GM21360 (cell line): ENCODE measurements at regions not wholly inside any gene's neighbourhood (a gene's known extent, or its start where the extent isn't known, plus 50 kb on each side); places are given as distances from the start of the nearest gene placed in this dataset.

ENCODE experiments used
- ATAC-seq: cut with Tn5 transposase; IDR thresholded peaks from one replicate; pipeline ENCODE4 v1.9.1; 2021; ENCODE audit warnings: mild to moderate bottlenecking, moderate library complexity; ENCODE audit not compliant: unreplicated experiment

DNA sequence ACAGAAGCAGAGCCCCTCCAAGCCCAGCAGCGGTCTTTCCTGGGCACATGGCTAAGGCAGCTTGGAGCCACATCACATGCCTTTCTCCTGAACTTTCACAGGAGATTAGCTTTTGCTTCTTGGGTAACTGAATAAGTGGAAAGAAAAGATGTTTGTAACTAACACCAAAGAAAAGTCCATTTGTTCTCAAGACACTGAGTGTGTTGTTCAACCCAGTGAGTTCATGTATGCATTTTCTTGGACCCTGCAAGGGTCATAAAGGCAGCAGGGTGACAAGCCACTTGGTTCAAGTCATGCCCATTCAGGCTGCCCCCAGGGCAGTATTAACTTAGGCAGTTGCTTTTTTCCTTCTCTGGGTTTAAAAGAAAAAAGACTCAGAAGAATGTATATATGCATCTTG is 203.4 kb downstream of the FAM76B start:
- ATAC-seq: no peak

- ATAC-seq: no peak
Measured at GRCh38 chr11:95585752-95586077, 203.9 kb downstream of the FAM76B start.

DNA sequence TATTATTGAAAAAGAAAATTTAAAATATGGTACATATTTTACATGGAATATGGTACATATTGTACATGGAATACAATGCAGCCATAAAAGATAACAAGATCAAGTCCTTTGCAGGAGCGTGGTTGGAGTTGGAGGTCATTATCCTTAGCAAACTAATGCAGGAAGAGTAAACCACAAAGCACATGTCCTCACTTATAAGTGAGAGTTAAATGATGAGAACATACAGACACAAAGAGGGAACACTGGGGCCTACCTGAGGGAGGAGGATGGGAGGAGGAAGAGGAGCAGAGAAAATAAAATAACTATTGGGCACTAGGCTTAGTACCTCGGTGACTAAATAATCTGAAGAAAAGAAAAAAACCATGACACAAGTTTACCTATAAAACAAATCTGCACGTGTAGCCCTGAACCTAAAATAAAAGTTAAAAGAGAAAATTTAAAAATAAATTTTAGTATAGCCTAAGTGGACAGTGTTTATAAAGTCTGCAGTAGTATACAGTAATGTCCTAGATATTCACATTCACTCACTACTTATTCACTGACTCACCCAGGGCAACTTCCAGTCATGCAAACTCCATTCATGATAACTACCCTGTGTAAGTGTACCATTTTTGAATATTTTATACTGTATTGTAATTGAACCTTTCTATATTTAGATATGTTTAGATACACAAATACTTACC is 204.4 kb downstream of the FAM76B start:
- no peak for ATAC-seq

DNA sequence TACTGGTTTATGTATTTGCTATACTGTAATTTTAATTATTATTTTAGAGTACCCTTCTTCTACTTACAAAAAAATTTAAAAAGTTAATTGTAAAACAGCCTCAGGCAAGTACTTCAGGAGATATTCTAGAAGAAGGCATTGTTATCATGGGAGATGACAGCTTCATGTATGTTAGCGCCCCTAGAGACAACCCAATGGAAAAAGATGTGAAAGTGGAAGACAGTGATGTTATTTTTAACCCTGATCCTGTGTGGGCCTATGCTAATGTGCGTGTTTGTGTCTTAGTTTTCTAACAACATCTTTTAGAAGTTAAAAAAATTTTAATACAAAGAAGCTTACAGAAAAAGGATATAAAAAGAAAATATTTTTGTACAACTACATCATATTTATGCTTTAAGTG is 205.0 kb downstream of the FAM76B start:
- peak; percentile 84 for ATAC-seq

DNA sequence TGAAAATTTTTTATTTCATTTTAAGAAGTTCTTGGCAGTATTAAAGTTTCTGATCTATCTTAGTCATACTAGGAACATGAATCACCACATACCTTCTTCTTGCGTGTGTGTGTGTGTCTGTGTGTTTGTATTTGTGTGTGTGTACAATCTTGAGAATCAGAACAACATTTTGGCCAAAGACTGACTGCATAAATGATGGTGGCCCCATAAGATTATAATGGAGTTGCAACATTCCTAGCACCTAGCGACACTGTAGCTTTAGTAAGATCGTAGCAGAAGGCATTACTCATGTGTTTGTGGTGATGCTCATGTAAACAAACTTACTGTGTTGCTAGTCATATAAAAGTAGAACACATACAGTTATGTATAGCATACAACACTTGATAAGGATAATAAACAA is 205.4 kb downstream of the FAM76B start:
- no peak for ATAC-seq

GRCh38 chr11:95577716-95578460 is 211.7 kb downstream of the FAM76B start:
- ATAC-seq: no peak

DNA sequence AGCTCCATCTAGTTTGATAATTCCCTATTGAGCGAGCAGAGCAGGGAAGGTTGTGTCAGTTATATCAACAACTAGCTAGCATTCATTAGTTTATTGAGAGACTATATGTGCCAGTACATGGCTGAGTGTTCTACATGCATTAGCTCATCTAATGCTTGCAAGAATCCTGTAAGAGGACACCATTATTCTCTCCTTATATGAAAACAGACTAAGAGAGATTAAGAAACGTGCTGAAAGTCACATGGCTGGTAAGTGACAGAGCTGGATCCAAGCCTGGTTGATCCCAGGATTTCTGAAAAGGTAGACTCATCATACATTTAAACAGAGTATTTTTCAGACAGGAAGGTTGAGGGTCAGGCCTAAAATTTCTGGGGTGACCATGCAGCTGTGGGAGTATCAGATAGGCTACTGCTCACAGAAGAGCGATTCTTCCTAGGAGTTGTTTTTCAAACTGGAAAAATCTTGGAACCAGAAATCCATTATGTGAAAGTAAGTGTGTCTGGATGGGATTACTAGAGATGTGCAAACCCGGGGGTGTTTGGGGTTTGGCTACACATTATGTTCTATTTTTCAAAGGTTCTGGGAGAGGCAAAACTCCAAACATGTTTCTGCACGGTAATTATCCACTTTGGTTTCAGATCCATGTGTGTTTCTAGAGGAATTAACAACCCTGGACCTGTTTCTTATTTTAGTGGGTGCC is 213.3 kb downstream of the FAM76B start:
- ATAC-seq: no peak

- ATAC-seq: no peak
Measured at GRCh38 chr11:95575517-95575916, 214.1 kb downstream of the FAM76B start.

- no peak for ATAC-seq
Measured at GRCh38 chr11:95571718-95572260, 217.8 kb downstream of the FAM76B start.

DNA sequence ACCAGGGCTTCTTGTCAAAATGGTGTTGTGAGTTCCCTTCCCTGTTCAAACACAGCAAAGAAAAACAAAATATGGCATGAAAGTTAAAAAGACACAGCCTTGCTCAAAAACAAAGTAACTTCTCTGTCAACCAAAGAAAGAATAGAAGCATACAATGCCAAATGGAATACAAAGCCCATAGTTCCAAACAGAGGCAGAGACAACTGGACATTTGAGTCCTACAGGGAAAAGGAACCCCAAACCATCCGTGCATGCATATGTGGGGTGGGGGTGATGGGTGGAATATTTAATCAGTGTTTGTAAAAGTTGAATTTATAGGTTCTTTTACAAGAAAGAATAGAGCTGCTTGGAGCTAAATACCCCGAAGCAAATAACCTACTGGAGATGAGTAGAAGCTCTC is 218.7 kb downstream of the FAM76B start:
- no peak for ATAC-seq

DNA sequence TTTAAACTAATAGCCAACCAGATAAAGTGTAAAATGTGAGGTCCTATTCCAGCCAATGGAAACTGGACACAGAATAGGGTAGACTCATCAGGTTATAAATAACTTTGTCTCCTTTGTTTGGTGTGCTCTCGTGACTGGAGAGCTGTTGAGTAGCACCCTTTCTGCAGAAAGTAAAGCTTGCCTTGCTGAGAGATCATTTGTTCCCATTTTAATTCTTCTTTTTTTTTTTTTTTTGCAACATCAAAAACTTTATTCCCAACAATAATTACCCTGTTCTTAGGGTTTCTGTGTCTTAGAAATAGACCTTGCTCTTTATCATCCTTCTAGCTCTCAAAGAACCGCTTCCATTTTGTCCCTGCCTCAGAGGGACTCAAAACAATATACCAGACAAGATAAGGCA is 220.4 kb downstream of the FAM76B start:
- no peak for ATAC-seq

DNA sequence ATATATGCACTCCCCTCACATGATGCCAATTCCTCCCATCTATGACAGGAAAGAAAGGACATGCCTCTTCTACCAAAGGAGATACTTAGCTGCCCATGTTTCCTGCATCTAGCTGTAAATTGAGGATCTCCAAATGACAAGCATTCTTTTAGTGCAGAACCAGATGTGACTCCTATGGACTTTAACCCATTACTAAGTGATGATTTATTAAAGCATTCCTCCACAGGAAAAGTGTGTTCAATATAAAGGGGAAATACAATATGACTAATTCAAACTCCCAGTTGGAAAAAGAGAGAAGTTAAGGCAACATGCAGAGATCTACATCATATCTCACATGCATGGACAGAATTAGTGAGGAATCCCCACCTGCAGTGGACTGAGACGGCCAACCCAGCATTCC is 221.3 kb downstream of the FAM76B start:
- ATAC-seq: no peak

GRCh38 chr11:95567685-95568084 is 221.9 kb downstream of the FAM76B start:
- ATAC-seq: no peak

DNA sequence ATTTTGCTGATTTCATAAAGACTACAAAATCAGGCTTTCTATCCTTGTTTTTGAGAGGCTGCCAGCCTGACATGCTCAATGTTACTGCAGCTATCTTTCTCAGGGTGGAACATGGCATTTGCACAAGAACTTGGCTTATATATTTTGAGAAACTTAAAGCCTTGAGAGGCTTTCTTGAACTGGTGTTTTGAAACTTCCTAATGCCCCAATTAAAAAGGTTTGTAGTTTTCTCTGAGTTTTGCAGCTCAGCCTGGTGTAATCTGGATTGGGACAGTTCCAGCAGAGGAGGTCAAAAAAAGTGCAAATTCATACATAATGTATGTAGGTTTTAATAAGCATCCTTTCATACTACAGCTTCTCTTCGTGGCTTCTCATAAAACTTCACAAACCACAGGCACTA is 223.4 kb downstream of the FAM76B start:
- no peak for ATAC-seq

DNA sequence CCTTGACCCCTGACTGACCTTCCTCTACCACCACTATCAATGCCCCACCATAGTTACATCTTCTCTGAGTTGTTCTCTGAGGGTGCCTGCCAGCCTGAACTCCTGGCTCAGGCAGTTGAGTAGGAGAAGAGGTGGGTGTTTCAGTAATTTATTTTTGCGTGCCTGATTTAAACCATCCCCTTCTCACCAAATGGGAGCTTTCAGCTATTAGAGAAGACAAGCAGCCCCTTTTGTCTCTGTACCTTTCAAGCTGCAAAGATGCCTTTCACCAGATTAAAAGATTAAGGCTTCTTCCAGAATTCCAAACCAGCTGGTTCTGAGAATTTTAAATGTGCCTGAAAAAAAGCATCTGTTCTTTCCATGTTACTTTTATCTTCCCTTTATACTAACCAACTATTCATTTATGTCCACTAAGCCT is 223.8 kb downstream of the FAM76B start:
- no peak for ATAC-seq

- ATAC-seq: no peak
Measured at GRCh38 chr11:95563859-95564258, 225.7 kb downstream of the FAM76B start.

- ATAC-seq: no peak
Measured at GRCh38 chr11:95563173-95563572, 226.4 kb downstream of the FAM76B start.

- ATAC-seq: no peak
Measured at GRCh38 chr11:95562196-95562921, 227.2 kb downstream of the FAM76B start.

DNA sequence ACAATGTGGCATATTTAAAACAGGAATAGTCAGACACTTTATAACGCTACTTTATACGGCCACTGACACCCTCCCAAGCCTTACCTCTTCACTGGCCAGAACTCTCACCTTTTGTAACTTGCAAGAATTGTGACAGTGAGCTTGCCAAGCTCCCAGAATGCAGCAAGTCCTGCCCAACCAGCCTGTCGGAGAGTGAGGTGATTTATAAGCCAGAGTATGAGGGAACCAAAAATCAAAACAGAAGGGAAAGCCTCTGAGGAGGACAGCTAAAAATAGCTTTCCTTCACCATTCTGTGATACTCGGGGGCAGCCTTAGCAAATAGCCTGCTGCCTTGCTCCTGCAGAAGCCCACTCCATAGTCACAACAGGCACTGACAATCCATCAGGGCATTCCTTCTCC is 229.7 kb downstream of the FAM76B start:
- no peak for ATAC-seq

DNA sequence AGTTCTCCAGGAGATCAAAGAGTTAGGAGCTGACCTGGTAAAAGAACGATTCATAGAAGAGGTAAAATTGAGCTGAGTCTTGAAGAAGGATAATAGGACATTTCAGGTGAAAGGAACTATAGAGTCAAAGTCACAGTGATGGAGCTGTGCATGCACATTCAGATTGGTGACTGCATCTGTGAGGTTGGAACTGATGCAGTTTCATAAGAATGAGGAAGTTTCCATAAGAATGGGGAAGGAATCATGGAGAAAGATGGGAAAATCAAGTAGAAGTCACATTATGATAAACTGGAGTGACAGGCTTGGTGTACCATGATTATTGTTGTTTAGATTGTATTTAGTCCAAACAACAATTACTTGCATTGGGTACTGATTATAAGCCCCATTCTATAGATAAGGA is 232.2 kb downstream of the FAM76B start:
- ATAC-seq: no peak
